H1 (cell line): ENCODE measurements at regions not wholly inside any gene's neighbourhood (a gene's known extent, or its start where the extent isn't known, plus 50 kb on each side); places are given as distances from the start of the nearest gene placed in this dataset.

Source experiments
- CTCF ChIA-PET: fragments of 300-600 bp; sonication (Branson Sonifier 250); formaldehyde crosslinking; loops from one replicate; lab custom pipeline; 2021; ENCODE audit not compliant: partially characterized antibody; lab: Charles Lee
- POLR2A ChIA-PET: fragments of 300-600 bp; sonication (Branson Sonifier 250); formaldehyde crosslinking; loops from one replicate; lab custom pipeline; 2021; ENCODE audit warnings: inconsistent platforms; ENCODE audit not compliant: partially characterized antibody; lab: Charles Lee
- DNase-seq, 2 experiments: peaks; one replicate each; pipeline versions ENCODE4 v3.0.0 to v3.0.0-alpha.2; 2010 to 2022; ENCODE audit warnings: low spot score in 2 of 2, low read depth in 1 of 2, mixed read lengths in 1 of 2
- FAIRE-seq: peaks from 2 replicates; lab custom pipeline; 2011; peaks lifted over from hg19 to GRCh38; lab: Jason Lieb, UNC
- H2AFZ ChIP-seq: 2 replicates; pipeline ENCODE4 v1.8.1; 2012; ENCODE audit warnings: low read length, inconsistent platforms
- H2AK5ac ChIP-seq: 2 replicates; pipeline ENCODE4 v1.6.1; 2013; ENCODE audit warnings: low read depth, low read length
- H2BK120ac ChIP-seq: replicated peaks from 2 replicates; pipeline ENCODE3; 2013; ENCODE audit warnings: low read depth, low read length, inconsistent platforms
- H2BK12ac ChIP-seq: 2 replicates; pipeline ENCODE4 v1.6.1; 2013; ENCODE audit warnings: low read depth, low read length
- H2BK15ac ChIP-seq: 2 replicates; pipeline ENCODE4 v1.6.1; 2013; ENCODE audit warnings: low read length
- H2BK20ac ChIP-seq: 2 replicates; pipeline ENCODE4 v1.6.1; 2013; ENCODE audit warnings: low read length
- H2BK5ac ChIP-seq: 2 replicates; pipeline ENCODE4 v1.6.1; 2013; ENCODE audit warnings: low read depth, low read length
- H3K14ac ChIP-seq: 2 replicates; pipeline ENCODE4 v1.6.1; 2013; ENCODE audit warnings: inconsistent platforms; ENCODE audit not compliant: insufficient read length
- H3K18ac ChIP-seq: 2 replicates; pipeline ENCODE4 v1.6.1; 2013; ENCODE audit warnings: low read length; ENCODE audit errors: extremely low read depth
- H3K23ac ChIP-seq: 2 replicates; pipeline ENCODE4 v1.6.1; 2013; ENCODE audit warnings: inconsistent platforms; ENCODE audit not compliant: insufficient read length
- H3K23me2 ChIP-seq: 2 replicates; pipeline ENCODE4 v1.6.1; 2013; ENCODE audit warnings: low read depth, low read length
- H3K27ac ChIP-seq: 2 replicates; pipeline ENCODE4 v1.6.1; 2011; ENCODE audit warnings: low read depth, low read length, inconsistent platforms
- H3K27me3 ChIP-seq, 4 experiments: replicated peaks in 1 of 4; 1 replicate in 1 of 4; 2 replicates in 3 of 4; pipeline versions ENCODE4 v1.6.1 to v1.8.1; 2011 to 2013; ENCODE audit warnings: low read length in 3 of 4, mild to moderate bottlenecking in 3 of 4, inconsistent platforms in 2 of 4, mixed read lengths in 2 of 4, moderate library complexity in 1 of 4; ENCODE audit not compliant: control insufficient read depth in 3 of 4, insufficient read depth in 3 of 4; ENCODE audit errors: extremely low read depth in 1 of 4
- H3K36me3 ChIP-seq, 4 experiments: 2 replicates each; pipeline versions ENCODE4 v1.6.1 to v1.8.1; 2011 to 2013; ENCODE audit warnings: mild to moderate bottlenecking in 4 of 4, low read length in 3 of 4, moderate library complexity in 2 of 4, control low read depth in 1 of 4, inconsistent platforms in 1 of 4; ENCODE audit not compliant: insufficient read depth in 4 of 4, control insufficient read depth in 2 of 4
- H3K4ac ChIP-seq: replicated peaks from 2 replicates; pipeline ENCODE3; 2013; ENCODE audit warnings: low read length, low read depth, mixed read lengths, inconsistent platforms; ENCODE audit not compliant: insufficient read length
- H3K4me1 ChIP-seq, 4 experiments: replicated peaks in 1 of 4; 1 replicate in 1 of 4; 2 replicates in 3 of 4; pipeline versions ENCODE4 v1.6.1 to v1.8.1; 2011 to 2013; ENCODE audit warnings: low read length in 3 of 4, inconsistent platforms in 2 of 4, mixed read lengths in 1 of 4; ENCODE audit not compliant: insufficient read depth in 4 of 4, control insufficient read depth in 3 of 4
- H3K4me2 ChIP-seq, 2 experiments: 2 replicates each; pipeline versions ENCODE4 v1.6.1 to v1.8.1; 2011 to 2013; ENCODE audit warnings: low read depth in 2 of 2, low read length in 2 of 2, control low read depth in 1 of 2, inconsistent platforms in 1 of 2, mild to moderate bottlenecking in 1 of 2; ENCODE audit not compliant: insufficient read depth in 1 of 2
- H3K4me3 ChIP-seq, 4 experiments: fragments of 200-600, 300-600 bp in 1 of 4; sonication (generic), shearing (Covaris generic), sonication (Bioruptor Twin) in 1 of 4; 2 replicates each; pipeline versions ENCODE4 v1.5.1 to v1.8.1; 2011 to 2016; ENCODE audit warnings: low read length in 4 of 4, low read depth in 3 of 4, control low read depth in 2 of 4, inconsistent platforms in 2 of 4, mild to moderate bottlenecking in 2 of 4, mixed read lengths in 1 of 4, moderate library complexity in 1 of 4; ENCODE audit not compliant: insufficient read depth in 2 of 4; ENCODE audit errors: extremely low read depth in 1 of 4
- H3K56ac ChIP-seq: replicated peaks from 2 replicates; pipeline ENCODE3; 2013; ENCODE audit warnings: low read depth, mild to moderate bottlenecking, mixed read lengths, low read length, inconsistent platforms; ENCODE audit not compliant: insufficient read length
- H3K79me1 ChIP-seq: 2 replicates; pipeline ENCODE4 v1.6.1; 2013; ENCODE audit warnings: low read depth, low read length, control low read depth
- H3K79me2 ChIP-seq, 2 experiments: 2 replicates each; pipeline versions ENCODE4 v1.6.1 to v1.8.1; 2012 to 2013; ENCODE audit warnings: low read length in 2 of 2, mild to moderate bottlenecking in 2 of 2, inconsistent platforms in 1 of 2; ENCODE audit not compliant: insufficient read depth in 2 of 2, control insufficient read depth in 1 of 2
- H3K9ac ChIP-seq, 4 experiments: replicated peaks in 1 of 4; 1 replicate in 1 of 4; 2 replicates in 3 of 4; pipeline versions ENCODE4 v1.6.1 to v1.8.1; 2011 to 2013; ENCODE audit warnings: low read depth in 3 of 4, low read length in 3 of 4, control low read depth in 2 of 4, mild to moderate bottlenecking in 2 of 4, moderate library complexity in 2 of 4, inconsistent platforms in 1 of 4; ENCODE audit errors: extremely low read depth in 1 of 4
- H3K9me3 ChIP-seq, 2 experiments: 2 replicates each; pipeline versions ENCODE4 v1.6.1 to v1.8.1; 2012 to 2013; ENCODE audit warnings: mild to moderate bottlenecking in 2 of 2, moderate library complexity in 2 of 2, control low read depth in 1 of 2, inconsistent platforms in 1 of 2, low read depth in 1 of 2, low read length in 1 of 2, mixed read lengths in 1 of 2; ENCODE audit not compliant: insufficient read depth in 2 of 2
- H4K20me1 ChIP-seq, 2 experiments: replicated peaks in 1 of 2; 2 replicates each; pipeline versions ENCODE3 to v1.8.1; 2011 to 2013; ENCODE audit warnings: inconsistent platforms in 2 of 2, low read length in 2 of 2, mild to moderate bottlenecking in 1 of 2; ENCODE audit not compliant: insufficient read depth in 2 of 2, control insufficient read depth in 1 of 2
- H4K5ac ChIP-seq: 2 replicates; pipeline ENCODE4 v1.6.1; 2013; ENCODE audit warnings: low read length, low read depth, mixed read lengths, inconsistent platforms; ENCODE audit not compliant: insufficient read length
- H4K8ac ChIP-seq: 2 replicates; pipeline ENCODE4 v1.8.0; 2013; ENCODE audit warnings: mild to moderate bottlenecking, moderate library complexity, low read length, inconsistent platforms; ENCODE audit not compliant: insufficient read depth; ENCODE audit errors: extremely low read depth
- H4K91ac ChIP-seq: replicated peaks from 2 replicates; pipeline ENCODE3; 2013; ENCODE audit warnings: low read length, mixed read lengths, inconsistent platforms; ENCODE audit not compliant: insufficient read length
- ATF3 ChIP-seq: IDR thresholded peaks from 2 replicates; pipeline ENCODE4 v1.6.1; 2011; ENCODE audit warnings: low read depth, mild to moderate bottlenecking, low read length; ENCODE audit not compliant: insufficient read depth
- BACH1 ChIP-seq: IDR thresholded peaks from 2 replicates; pipeline ENCODE4 v1.6.1; 2012; ENCODE audit warnings: low read length, improper control_type of control experiment
- MAX ChIP-seq: IDR thresholded peaks from 2 replicates; pipeline ENCODE4 v1.6.1; 2012; ENCODE audit warnings: inconsistent platforms
- WGBS, 2 experiments: shearing (Covaris generic) in 1 of 2; methylation state at CpG; one replicate each; pipeline versions ENCODE4 v1.1.6 to v1.1.7; 2013 to 2015; ENCODE audit warnings: low lambda C conversion rate in 2 of 2, mixed read lengths in 2 of 2, inconsistent platforms in 1 of 2, low coverage in 1 of 2, missing lambda C conversion rate in 1 of 2; ENCODE audit not compliant: insufficient replicate concordance in 2 of 2, insufficient coverage in 1 of 2, insufficient read length in 1 of 2; ENCODE audit errors: extremely low coverage in 1 of 2, missing lambda C conversion rate in 1 of 2; 5-methylcytosine and 5-hydroxymethylcytosine counted together

- H3K79me2 ChIP-seq: no peaks in the 10 kb centered on the region
- H3K27me3 ChIP-seq: no peaks in the 10 kb centered on the region
- H3K4ac ChIP-seq: no peak overlapping the region
- no peak overlapping the region for H4K91ac ChIP-seq
- POLR2A ChIA-PET: no interaction called here
- no peak overlapping the region for H2BK20ac ChIP-seq
- H3K9me3 ChIP-seq: no peaks in the 10 kb centered on the region
- no peak overlapping the region for H3K56ac ChIP-seq
- H4K8ac ChIP-seq: no peak overlapping the region
- no peak overlapping the region for H2BK15ac ChIP-seq
- no peak overlapping the region for H2BK120ac ChIP-seq
- H3K4me2 ChIP-seq: no peak overlapping the region
- no peak overlapping the region for H3K27ac ChIP-seq
- no peaks in the 10 kb centered on the region for H3K4me1 ChIP-seq
- no peak overlapping the region for H3K18ac ChIP-seq
- H4K5ac ChIP-seq: no peak overlapping the region
- FAIRE-seq (no peak), DNase-seq (no peak)
- 90% methylated on average over 5 of the region's 5 CpGs; no CpG with 5 or more reads in 1 of the 2 experiments for WGBS, 2 experiments
- H3K79me1 ChIP-seq: no peaks in the 10 kb centered on the region
- no peaks in the 10 kb centered on the region for H4K20me1 ChIP-seq
- no peak overlapping the region for H2AK5ac ChIP-seq
- H3K9ac ChIP-seq: no peak overlapping the region
- no peak overlapping the region for H3K14ac ChIP-seq
- H3K36me3 ChIP-seq: no peaks in the 10 kb centered on the region
- H3K23me2 ChIP-seq: no peaks in the 10 kb centered on the region
- H2BK5ac ChIP-seq: no peak overlapping the region
- no peak overlapping the region for H3K4me3 ChIP-seq
- CTCF ChIA-PET: no interaction called here
- H2AFZ ChIP-seq: no peak overlapping the region
- no peak overlapping the region for H3K23ac ChIP-seq
- no peak for TF ChIP-seq MAX
- TF ChIP-seq ATF3: no peak
- TF ChIP-seq BACH1: no peak
- no peak overlapping the region for H2BK12ac ChIP-seq
Observed at GRCh38 chr4:120238277-120238973, 171.8 kb upstream of the MAD2L1 start.
